PFSK-1 (cell line): ENCODE measurements at regions not wholly inside any gene's neighbourhood (a gene's known extent, or its start where the extent isn't known, plus 50 kb on each side); places are given as distances from the start of the nearest gene placed in this dataset.

Source experiments
- FOXP2 ChIP-seq: optimal IDR thresholded peaks from 2 replicates; pipeline ENCODE3; 2011; ENCODE audit warnings: borderline replicate concordance, control low read depth, inconsistent platforms; ENCODE audit not compliant: insufficient read depth; ENCODE audit errors: extremely low read length, extremely low read depth
- POLR2AphosphoS5 ChIP-seq: IDR thresholded peaks from 2 replicates; pipeline ENCODE4 v1.6.1; 2012; ENCODE audit warnings: low read depth, mild to moderate bottlenecking, control low read depth, low read length, moderate library complexity
- REST ChIP-seq, 2 experiments: IDR thresholded peaks; 2 replicates each; pipeline versions ENCODE4 v1.6.1 to v1.8.0; 2011 to 2012; ENCODE audit warnings: low read depth in 2 of 2, low read length in 2 of 2, control low read depth in 1 of 2, inconsistent platforms in 1 of 2, mild to moderate bottlenecking in 1 of 2, moderate library complexity in 1 of 2; ENCODE audit not compliant: insufficient read depth in 1 of 2
- SIN3A ChIP-seq: IDR thresholded peaks from 2 replicates; pipeline ENCODE4 v1.6.1; 2012; ENCODE audit warnings: mild to moderate bottlenecking, low read length, moderate library complexity, borderline replicate concordance; ENCODE audit not compliant: insufficient read depth
- TAF1 ChIP-seq: IDR thresholded peaks from 2 replicates; pipeline ENCODE4 v1.6.1; 2012; ENCODE audit warnings: low read length, control low read depth, borderline replicate concordance; ENCODE audit not compliant: insufficient read depth

- TF ChIP-seq POLR2AphosphoS5 (no peak), SIN3A (no peak), FOXP2 (no peak), TAF1 (no peak)
Measured at GRCh38 chr10:65346466-65346865, 1579.4 kb upstream of the LRRTM3 start.

GRCh38 chr10:65348637-65349036, 1577.2 kb upstream of the LRRTM3 start:
- no peak for TF ChIP-seq POLR2AphosphoS5

- TF ChIP-seq REST (IDR thresholded peaks at IDR 0.05; ENCODE audit: insufficient read depth in 1 of 2, low read depth in 2 of 2, low read length in 2 of 2): no peak
- TF ChIP-seq TAF1: no peak
- no peak for TF ChIP-seq POLR2AphosphoS5
- TF ChIP-seq FOXP2: no peak
- TF ChIP-seq SIN3A: no peak
Measured at GRCh38 chr10:65350611-65351010, 1575.2 kb upstream of the LRRTM3 start.

GRCh38 chr10:65355141-65355680, 1570.6 kb upstream of the LRRTM3 start:
- TF ChIP-seq TAF1: no peak
- TF ChIP-seq REST (IDR thresholded peaks at IDR 0.05; ENCODE audit: insufficient read depth in 1 of 2, low read depth in 2 of 2, low read length in 2 of 2): no peak
- no peak for TF ChIP-seq FOXP2

GRCh38 chr10:65358565-65358964, 1567.3 kb upstream of the LRRTM3 start:
- TF ChIP-seq TAF1 (no peak), REST (IDR thresholded peaks at IDR 0.05; ENCODE audit: insufficient read depth in 1 of 2, low read depth in 2 of 2, low read length in 2 of 2) (no peak), POLR2AphosphoS5 (no peak), FOXP2 (no peak)

GRCh38 chr10:65360497-65360896, 1565.3 kb upstream of the LRRTM3 start:
- TF ChIP-seq SIN3A: no peak
- no peak for TF ChIP-seq POLR2AphosphoS5
- TF ChIP-seq TAF1: no peak
- TF ChIP-seq REST (IDR thresholded peaks at IDR 0.05; ENCODE audit: insufficient read depth in 1 of 2, low read depth in 2 of 2, low read length in 2 of 2): no peak
- TF ChIP-seq FOXP2: no peak
